H9 (cell line): ENCODE measurements at regions not wholly inside any gene's neighbourhood (a gene's known extent, or its start where the extent isn't known, plus 50 kb on each side); places are given as distances from the start of the nearest gene placed in this dataset.

Experiments
- DNase-seq: peaks from one replicate; pipeline ENCODE4 v3.0.0-alpha.2; 2017
- H2AFZ ChIP-seq: one replicate; pipeline ENCODE4 v1.6.1; 2013; ENCODE audit warnings: mild to moderate bottlenecking, low read length, control low read depth, moderate library complexity
- H2AK5ac ChIP-seq: 2 replicates; pipeline ENCODE4 v1.6.1; 2013; ENCODE audit warnings: low read length, control low read depth, mixed read lengths; ENCODE audit not compliant: insufficient read length
- H2BK120ac ChIP-seq: one replicate; pipeline ENCODE4 v1.6.1; 2013; ENCODE audit warnings: low read depth, mild to moderate bottlenecking, low read length, control low read depth, inconsistent platforms; ENCODE audit not compliant: poor library complexity, severe bottlenecking
- H2BK12ac ChIP-seq: 2 replicates; pipeline ENCODE4 v1.6.1; 2013; ENCODE audit warnings: low read length, control low read depth, mixed read lengths, low read depth; ENCODE audit not compliant: insufficient read length
- H2BK15ac ChIP-seq: 2 replicates; pipeline ENCODE4 v1.6.1; 2013; ENCODE audit warnings: low read depth, low read length, control low read depth
- H2BK20ac ChIP-seq: one replicate; pipeline ENCODE4 v1.6.1; 2013; ENCODE audit warnings: low read depth, mild to moderate bottlenecking, low read length, control low read depth, inconsistent platforms; ENCODE audit not compliant: poor library complexity, severe bottlenecking
- H2BK5ac ChIP-seq: 2 replicates; pipeline ENCODE4 v1.6.1; 2013; ENCODE audit warnings: low read length, control low read depth, mixed read lengths; ENCODE audit not compliant: insufficient read length
- H3K14ac ChIP-seq: 2 replicates; pipeline ENCODE4 v1.6.1; 2013; ENCODE audit warnings: low read length, control low read depth; ENCODE audit not compliant: insufficient read depth
- H3K18ac ChIP-seq: 2 replicates; pipeline ENCODE4 v1.6.1; 2013; ENCODE audit warnings: low read depth, mild to moderate bottlenecking, mixed read lengths, low read length, control low read depth; ENCODE audit not compliant: insufficient read length
- H3K23ac ChIP-seq: 2 replicates; pipeline ENCODE4 v1.6.1; 2013; ENCODE audit warnings: low read length, control low read depth, mixed read lengths, low read depth; ENCODE audit not compliant: insufficient read length
- H3K23me2 ChIP-seq: 2 replicates; pipeline ENCODE4 v1.6.1; 2013; ENCODE audit warnings: low read depth, mild to moderate bottlenecking, mixed read lengths, low read length, control low read depth; ENCODE audit not compliant: insufficient read length, poor library complexity, severe bottlenecking
- H3K27ac ChIP-seq: 2 replicates; pipeline ENCODE4 v1.5.1; 2013; ENCODE audit warnings: low read length, control low read depth, mixed read lengths, low read depth; ENCODE audit not compliant: insufficient read length
- H3K27me3 ChIP-seq: 2 replicates; pipeline ENCODE4 v1.6.1; 2013; ENCODE audit warnings: low read length, control low read depth, inconsistent platforms; ENCODE audit not compliant: insufficient read depth
- H3K4ac ChIP-seq: 2 replicates; pipeline ENCODE4 v1.6.1; 2013; ENCODE audit warnings: low read depth, mild to moderate bottlenecking, control low read depth, inconsistent platforms, low read length, moderate library complexity
- H3K4me1 ChIP-seq: 2 replicates; pipeline ENCODE4 v1.6.1; 2013; ENCODE audit warnings: low read length, control low read depth, inconsistent platforms; ENCODE audit not compliant: insufficient read depth
- H3K4me2 ChIP-seq: 2 replicates; pipeline ENCODE4 v1.6.1; 2013; ENCODE audit warnings: low read length, control low read depth, mixed read lengths; ENCODE audit not compliant: insufficient read length, insufficient read depth
- H3K56ac ChIP-seq: 2 replicates; pipeline ENCODE4 v1.6.1; 2013; ENCODE audit warnings: low read depth, mild to moderate bottlenecking, mixed read lengths, low read length, control low read depth; ENCODE audit not compliant: insufficient read length
- H3K79me1 ChIP-seq: 2 replicates; pipeline ENCODE4 v1.6.1; 2013; ENCODE audit warnings: low read depth, mild to moderate bottlenecking, moderate library complexity, low read length, control low read depth, inconsistent platforms; ENCODE audit not compliant: insufficient read depth, poor library complexity, severe bottlenecking
- H3K79me2 ChIP-seq: 2 replicates; pipeline ENCODE4 v1.6.1; 2013; ENCODE audit warnings: low read length, control low read depth, inconsistent platforms; ENCODE audit not compliant: insufficient read depth
- H3K9ac ChIP-seq: 2 replicates; pipeline ENCODE4 v1.6.1; 2013; ENCODE audit warnings: low read length, control low read depth, mixed read lengths; ENCODE audit not compliant: insufficient read length; ENCODE audit errors: extremely low read depth
- H3K9me3 ChIP-seq: one replicate; pipeline ENCODE4 v1.6.1; 2013; ENCODE audit warnings: low read depth, low read length, inconsistent platforms; ENCODE audit not compliant: control insufficient read depth
- H3T11ph ChIP-seq: one replicate; pipeline ENCODE4 v1.6.1; 2013; ENCODE audit warnings: mild to moderate bottlenecking, low read length, control low read depth, inconsistent platforms
- H4K20me1 ChIP-seq: one replicate; pipeline ENCODE4 v1.6.1; 2013; ENCODE audit not compliant: control insufficient read depth, insufficient read length, insufficient read depth
- H4K5ac ChIP-seq: 2 replicates; pipeline ENCODE4 v1.6.1; 2013; ENCODE audit warnings: low read depth, mild to moderate bottlenecking, mixed read lengths, low read length, control low read depth; ENCODE audit not compliant: insufficient read length
- H4K8ac ChIP-seq: replicated peaks from 2 replicates; pipeline ENCODE4 v1.6.1; 2013; ENCODE audit warnings: low read length, control low read depth, mixed read lengths, low read depth; ENCODE audit not compliant: insufficient read length
- H4K91ac ChIP-seq: 2 replicates; pipeline ENCODE4 v1.6.1; 2013; ENCODE audit warnings: low read depth, mild to moderate bottlenecking, moderate library complexity, mixed read lengths, low read length, control low read depth; ENCODE audit not compliant: insufficient read length
- H3K27ac Mint-ChIP-seq, 3 experiments: 2 replicates in 2 of 3; 3 replicates in 1 of 3; pipeline ENCODE4 v1.8.0; 2020 to 2021; ENCODE audit warnings: mixed read lengths in 3 of 3, mild to moderate bottlenecking in 1 of 3, moderate library complexity in 1 of 3
- H3K27me3 Mint-ChIP-seq: 2 replicates; pipeline ENCODE4 v1.8.0; 2021; ENCODE audit warnings: low read depth, mild to moderate bottlenecking, moderate library complexity, mixed read lengths
- H3K36me3 Mint-ChIP-seq, 3 experiments: 2 replicates in 2 of 3; 3 replicates in 1 of 3; pipeline ENCODE4 v1.8.0; 2020 to 2021; ENCODE audit warnings: low read depth in 3 of 3, mixed read lengths in 3 of 3; ENCODE audit not compliant: insufficient read depth in 1 of 3
- H3K4me1 Mint-ChIP-seq, 2 experiments: 2 replicates each; pipeline ENCODE4 v1.8.0; 2020; ENCODE audit warnings: mixed read lengths in 2 of 2
- H3K4me3 Mint-ChIP-seq, 2 experiments: 2 replicates in 1 of 2; 3 replicates in 1 of 2; pipeline ENCODE4 v1.8.0; 2020 to 2021; ENCODE audit warnings: mild to moderate bottlenecking in 2 of 2, mixed read lengths in 2 of 2, moderate library complexity in 1 of 2
- H3K9me3 Mint-ChIP-seq, 2 experiments: 2 replicates in 1 of 2; 3 replicates in 1 of 2; pipeline ENCODE4 v1.8.0; 2020; ENCODE audit warnings: mild to moderate bottlenecking in 2 of 2, mixed read lengths in 2 of 2, moderate library complexity in 1 of 2
- WGBS: extraction: QIAGEN DNeasy Blood & Tissue Kit; methylation state at CpG from one replicate; pipeline ENCODE4 v1.1.7; 2013; ENCODE audit warnings: missing lambda C conversion rate, low lambda C conversion rate, mixed read lengths; ENCODE audit not compliant: insufficient read length; ENCODE audit errors: extremely low coverage; 5-methylcytosine and 5-hydroxymethylcytosine counted together
- TF ChIP-seq, protein P1 (sequence below): fragments of 200-600 bp; sonication (generic); conservative IDR thresholded peaks from 3 replicates; pipeline ENCODE4 v1.8.0; 2021; ENCODE audit warnings: antibody characterized with exemption, mild to moderate bottlenecking

DNA sequence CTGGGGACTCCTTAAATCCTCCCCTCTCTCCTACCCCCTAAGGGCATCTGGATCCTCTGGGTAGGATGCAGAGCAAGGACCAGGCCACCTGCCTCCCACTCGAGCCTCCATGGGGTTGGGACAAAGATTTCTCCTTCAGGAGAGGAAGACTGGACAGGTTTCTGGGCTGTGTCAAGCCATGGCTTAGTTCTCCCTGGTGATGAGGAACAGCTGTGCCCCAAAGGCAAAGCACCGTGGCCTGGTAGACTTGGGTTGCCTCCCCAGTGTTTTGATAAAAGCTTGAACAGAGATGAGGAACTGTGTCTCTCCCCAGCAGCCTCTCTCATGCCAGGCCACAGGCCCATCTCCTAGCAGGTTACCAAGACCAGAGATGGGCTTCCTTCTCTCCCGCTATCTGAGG lies 238.3 kb downstream of the WDR11 start:
- Histone ChIP-seq H3K4me2 (no peak overlapping the region), H3K23me2 (no peaks in the 10 kb centered on the region), H3K27ac (no peak overlapping the region), H2BK12ac (no peak overlapping the region), H3K4me1 (no peaks in the 10 kb centered on the region), H2AK5ac (no peak overlapping the region), H3K9ac (no peak overlapping the region), H2BK20ac (no peak overlapping the region), H3K79me1 (no peaks in the 10 kb centered on the region), H4K20me1 (no peaks in the 10 kb centered on the region), H3K56ac (no peak overlapping the region), H2BK120ac (no peak overlapping the region), H3K9me3 (no peaks in the 10 kb centered on the region), H3K79me2 (no peaks in the 10 kb centered on the region), H4K5ac (no peak overlapping the region), H2BK5ac (no peak overlapping the region), H3K4ac (no peak overlapping the region), H4K91ac (no peak overlapping the region), H3K18ac (no peak overlapping the region), H4K8ac (no peak overlapping the region), H3T11ph (no peak overlapping the region), H3K14ac (no peak overlapping the region), H3K23ac (no peak overlapping the region), H3K27me3 (no peaks in the 10 kb centered on the region), H2BK15ac (no peak overlapping the region), H2AFZ (no peak overlapping the region)
- no peak for DNase-seq
- Mint-ChIP-seq H3K4me1 (peaks cover 0 to 2% of the 10 kb centered on the region in 2 experiments; a peak in 1 of 4 replicates), H3K9me3 (peaks cover 0 to 4% of the 10 kb centered on the region in 2 experiments; a peak in 2 of 5 replicates), H3K27ac (no peak overlapping the region), H3K36me3 (no peaks in the 10 kb centered on the region), H3K4me3 (no peak overlapping the region), H3K27me3 (no peaks in the 10 kb centered on the region; the same call in 1 of the 2 replicates)
- TF ChIP-seq, protein P1, sequence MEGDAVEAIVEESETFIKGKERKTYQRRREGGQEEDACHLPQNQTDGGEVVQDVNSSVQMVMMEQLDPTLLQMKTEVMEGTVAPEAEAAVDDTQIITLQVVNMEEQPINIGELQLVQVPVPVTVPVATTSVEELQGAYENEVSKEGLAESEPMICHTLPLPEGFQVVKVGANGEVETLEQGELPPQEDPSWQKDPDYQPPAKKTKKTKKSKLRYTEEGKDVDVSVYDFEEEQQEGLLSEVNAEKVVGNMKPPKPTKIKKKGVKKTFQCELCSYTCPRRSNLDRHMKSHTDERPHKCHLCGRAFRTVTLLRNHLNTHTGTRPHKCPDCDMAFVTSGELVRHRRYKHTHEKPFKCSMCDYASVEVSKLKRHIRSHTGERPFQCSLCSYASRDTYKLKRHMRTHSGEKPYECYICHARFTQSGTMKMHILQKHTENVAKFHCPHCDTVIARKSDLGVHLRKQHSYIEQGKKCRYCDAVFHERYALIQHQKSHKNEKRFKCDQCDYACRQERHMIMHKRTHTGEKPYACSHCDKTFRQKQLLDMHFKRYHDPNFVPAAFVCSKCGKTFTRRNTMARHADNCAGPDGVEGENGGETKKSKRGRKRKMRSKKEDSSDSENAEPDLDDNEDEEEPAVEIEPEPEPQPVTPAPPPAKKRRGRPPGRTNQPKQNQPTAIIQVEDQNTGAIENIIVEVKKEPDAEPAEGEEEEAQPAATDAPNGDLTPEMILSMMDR, result no peak
- no CpG with 5 or more reads among the region's 3 CpGs for WGBS
